Ovary (tissue), 7 donors: ENCODE measurements at regions not wholly inside any gene's neighbourhood (a gene's known extent, or its start where the extent isn't known, plus 50 kb on each side); places are given as distances from the start of the nearest gene placed in this dataset.

Experiments used
- DNase-seq, 5 donors: peaks; one replicate each; pipeline ENCODE4 v3.0.0-alpha.2; 2019 to 2020
- H3K27ac ChIP-seq, 2 donors: fragments of 200-600 bp; one replicate each; pipeline versions ENCODE4 v1.5.1 to v1.8.0; 2019 to 2022
- H3K27me3 ChIP-seq: fragments of 200-600 bp; one replicate; pipeline ENCODE4 v1.8.0; 2022
- H3K36me3 ChIP-seq: fragments of 200-600 bp; sonication (generic); one replicate; pipeline ENCODE4 v1.5.1; 2019
- H3K4me1 ChIP-seq: one replicate; pipeline ENCODE4 v1.8.1; 2013; ENCODE audit warnings: mild to moderate bottlenecking, moderate library complexity; ENCODE audit not compliant: insufficient read depth
- H3K4me3 ChIP-seq: fragments of 200-600 bp; sonication (generic); one replicate; pipeline ENCODE4 v1.5.1; 2017
- H3K9me3 ChIP-seq, 2 donors: fragments of 200-600 bp in 1 of 2; sonication (generic) in 1 of 2; one replicate each; pipeline versions ENCODE4 v1.5.1 to v1.8.1; 2013 to 2019; ENCODE audit warnings: mild to moderate bottlenecking in 1 of 2, moderate library complexity in 1 of 2
- CTCF ChIP-seq, 3 donors: fragments of 450-650 bp in 2 of 3; fragments of 200-600 bp in 1 of 3; IDR thresholded peaks; one replicate each; pipeline versions ENCODE4 v1.5.1 to v1.8.0; 2016 to 2022; ENCODE audit warnings: antibody characterized with exemption in 3 of 3, mild to moderate bottlenecking in 1 of 3
- EP300 ChIP-seq: sonication (generic); formaldehyde crosslinking; IDR thresholded peaks from one replicate; pipeline ENCODE4 v1.6.1; 2017; ENCODE audit warnings: antibody characterized with exemption
- POLR2A ChIP-seq: fragments of 450-650 bp; IDR thresholded peaks from one replicate; pipeline ENCODE4 v1.6.1; 2017; ENCODE audit warnings: antibody characterized with exemption, mild to moderate bottlenecking, moderate library complexity
- whole genome bisulfite sequencing, 3 donors: extraction: QIAGEN DNeasy Blood & Tissue Kit in 1 of 3; methylation state at CpG; one replicate each; pipeline versions ENCODE4 v1.1.5 to v1.1.7; 2013 to 2017; 5-methylcytosine and 5-hydroxymethylcytosine counted together
- intact Hi-C, 4 donors: fragments of 100-400 bp; cut with DNase I; formaldehyde crosslinking; loops; one replicate each; pipeline versions ENCODE4 v1.11.0 to v1.15.1; 2022 to 2023
- donor health status: DM: no; HTN: no; CAD: no; lungs with moderate emphysema.
- donor health status: DM: no; HTN: no; CAD: no.
- donor health status: Bipolar disorder and iron deficiency.
- donor health status: DM: no; HTN: no; CAD: no.
- donor health status: DM: yes; HTN: yes; CAD: no.

GRCh38 chr2:17306219-17306618 is 212.0 kb downstream of the RAD51AP2 start:
- H3K36me3 ChIP-seq, result no peaks in the 10 kb centered on the region
- TF ChIP-seq EP300 (no peak), POLR2A (no peak), CTCF (IDR thresholded peaks at IDR 0.05) (no peak)
- no peaks in the 10 kb centered on the region for H3K4me1 ChIP-seq
- intact Hi-C loops, result no loop called here
- no peak overlapping the region for H3K27ac ChIP-seq
- no peak for DNase-seq
- H3K27me3 ChIP-seq, result no peaks in the 10 kb centered on the region
- H3K9me3 ChIP-seq, result no peaks in the 10 kb centered on the region
- 88 to 98% (median 91%) methylated on average over 1 of the region's 1 CpG for WGBS, 3 donors
- H3K4me3 ChIP-seq, result no peak overlapping the region

GRCh38 chr2:17303521-17303920 is 214.7 kb downstream of the RAD51AP2 start:
- Histone ChIP-seq H3K36me3 (no peaks in the 10 kb centered on the region), H3K27ac (no peak overlapping the region), H3K9me3 (no peaks in the 10 kb centered on the region), H3K27me3 (no peaks in the 10 kb centered on the region), H3K4me3 (no peak overlapping the region), H3K4me1 (no peaks in the 10 kb centered on the region)
- DNase-seq, result no peak
- WGBS, 3 donors, result 18 to 41% (median 26%) methylated on average over 2 of the region's 2 CpGs
- no peak for TF ChIP-seq EP300
- no peak for TF ChIP-seq CTCF (IDR thresholded peaks at IDR 0.05)
- no peak for TF ChIP-seq POLR2A
- intact Hi-C loops, result no loop called here

- intact Hi-C loops, result no loop called here
- DNase-seq, result no peak
Measured at GRCh38 chr2:17303054-17303453, 215.2 kb downstream of the RAD51AP2 start.

GRCh38 chr2:17302281-17302680 is 216.0 kb downstream of the RAD51AP2 start:
- WGBS, 3 donors, result 0 to 2% (median 0%) methylated on average over 1 of the region's 1 CpG
- TF ChIP-seq EP300 (no peak), POLR2A (no peak), CTCF (IDR thresholded peaks at IDR 0.05) (no peak)
- H3K27me3 ChIP-seq, result no peaks in the 10 kb centered on the region
- H3K4me3 ChIP-seq, result no peak overlapping the region
- H3K27ac ChIP-seq, result no peak overlapping the region
- intact Hi-C loops, result no loop called here
- no peaks in the 10 kb centered on the region for H3K4me1 ChIP-seq
- DNase-seq, result no peak
- H3K36me3 ChIP-seq, result no peaks in the 10 kb centered on the region
- no peaks in the 10 kb centered on the region for H3K9me3 ChIP-seq

More at GRCh38 chr2:17303054-17303453, 215.2 kb downstream of the RAD51AP2 start:
- no peak overlapping the region for H3K4me3 ChIP-seq
- H3K4me1 ChIP-seq, result no peaks in the 10 kb centered on the region
- no peaks in the 10 kb centered on the region for H3K27me3 ChIP-seq
- H3K9me3 ChIP-seq, result no peaks in the 10 kb centered on the region
- no peak overlapping the region for H3K27ac ChIP-seq
- no peaks in the 10 kb centered on the region for H3K36me3 ChIP-seq
- WGBS, 3 donors, result 51 to 63% (median 53%) methylated on average over 4 of the region's 4 CpGs
- TF ChIP-seq EP300 (no peak), POLR2A (no peak), CTCF (IDR thresholded peaks at IDR 0.05) (no peak)

GRCh38 chr2:17301437-17301836 is 216.8 kb downstream of the RAD51AP2 start:
- intact Hi-C loops, result no loop called here
- no peaks in the 10 kb centered on the region for H3K4me1 ChIP-seq
- H3K4me3 ChIP-seq, result no peak overlapping the region
- DNase-seq, result no peak
- H3K36me3 ChIP-seq, result no peaks in the 10 kb centered on the region
- 86 to 91% (median 91%) methylated on average over 2 of the region's 2 CpGs for WGBS, 3 donors
- no peaks in the 10 kb centered on the region for H3K9me3 ChIP-seq
- no peak overlapping the region for H3K27ac ChIP-seq
- TF ChIP-seq CTCF (IDR thresholded peaks at IDR 0.05) (no peak), POLR2A (no peak), EP300 (no peak)
- H3K27me3 ChIP-seq, result no peaks in the 10 kb centered on the region
